ENCODE measurements at regions not wholly inside any gene's neighbourhood (a gene's known extent, or its start where the extent isn't known, plus 50 kb on each side); places are given as distances from the start of the nearest gene placed in this dataset.
A peak's percentile ranks its signal among the peaks of the same experiment; 100 is the strongest.

GRCh38 chr16:61277849-61278248 is 758.4 kb downstream of the CDH8 start:
- SMC1A ChIA-PET (ENCODE audit: uncharacterized antibody, unreplicated experiment), result no interaction called here
- H3K4me3 ChIP-seq, result no peak overlapping the region
- FAIRE-seq, result peak; percentile 81
- RAD21 ChIA-PET (ENCODE audit: unreplicated experiment), result no interaction called here
- in situ Hi-C loops (cut with MboI) (no loop called here), intact Hi-C loops (cut with micrococcal nuclease; ENCODE audit: unreplicated experiment) (no loop called here)
- no peak for ATAC-seq
- no peaks in the 10 kb centered on the region for H3K79me2 ChIP-seq (ENCODE audit: control insufficient read depth, insufficient read depth, low read length)
- H3K36me3 ChIP-seq (ENCODE audit: control insufficient read depth in 2 of 2, insufficient read depth in 2 of 2, low read length in 1 of 2), result no peaks in the 10 kb centered on the region
- H3K4me1 ChIP-seq (ENCODE audit: control insufficient read depth, insufficient read depth, low read length), result no peaks in the 10 kb centered on the region
- CTCF ChIA-PET, result no interaction called here
- no peak overlapping the region for H3K27ac ChIP-seq (ENCODE audit: control insufficient read depth, insufficient read depth)
- no peak overlapping the region for H2AFZ ChIP-seq (ENCODE audit: control insufficient read depth, low read depth, low read length)
- BruUV-seq (replicated peaks), result no TSS peak
- no peaks in the 10 kb centered on the region for H4K20me1 ChIP-seq (ENCODE audit: control insufficient read depth, insufficient read depth)
- no peak overlapping the region for H3K4me2 ChIP-seq (ENCODE audit: control insufficient read depth, insufficient read depth)
- no peaks in the 10 kb centered on the region for H3K27me3 ChIP-seq (replicated peaks in 1 of 2; ENCODE audit: control insufficient read depth in 2 of 2, insufficient read depth in 2 of 2, low read length in 1 of 2)
- 45% methylated on average over 2 of the region's 2 CpGs for WGBS (ENCODE audit: insufficient coverage, insufficient replicate concordance, low lambda C conversion rate, missing lambda C conversion rate)
- no peak for DNase-seq (ENCODE audit: low read depth, low spot score)
- POLR2A ChIA-PET, result no interaction called here
- H3K9me3 ChIP-seq (replicated peaks; ENCODE audit: control insufficient read depth, insufficient read depth, low read length), result no peaks in the 10 kb centered on the region
- no peak overlapping the region for H3K9ac ChIP-seq (ENCODE audit: control insufficient read depth, insufficient read depth, low read length)
- TF ChIP-seq NFXL1 (IDR thresholded peaks at IDR 0.05; ENCODE audit: borderline replicate concordance), result no peak
- TF ChIP-seq, protein P1, sequence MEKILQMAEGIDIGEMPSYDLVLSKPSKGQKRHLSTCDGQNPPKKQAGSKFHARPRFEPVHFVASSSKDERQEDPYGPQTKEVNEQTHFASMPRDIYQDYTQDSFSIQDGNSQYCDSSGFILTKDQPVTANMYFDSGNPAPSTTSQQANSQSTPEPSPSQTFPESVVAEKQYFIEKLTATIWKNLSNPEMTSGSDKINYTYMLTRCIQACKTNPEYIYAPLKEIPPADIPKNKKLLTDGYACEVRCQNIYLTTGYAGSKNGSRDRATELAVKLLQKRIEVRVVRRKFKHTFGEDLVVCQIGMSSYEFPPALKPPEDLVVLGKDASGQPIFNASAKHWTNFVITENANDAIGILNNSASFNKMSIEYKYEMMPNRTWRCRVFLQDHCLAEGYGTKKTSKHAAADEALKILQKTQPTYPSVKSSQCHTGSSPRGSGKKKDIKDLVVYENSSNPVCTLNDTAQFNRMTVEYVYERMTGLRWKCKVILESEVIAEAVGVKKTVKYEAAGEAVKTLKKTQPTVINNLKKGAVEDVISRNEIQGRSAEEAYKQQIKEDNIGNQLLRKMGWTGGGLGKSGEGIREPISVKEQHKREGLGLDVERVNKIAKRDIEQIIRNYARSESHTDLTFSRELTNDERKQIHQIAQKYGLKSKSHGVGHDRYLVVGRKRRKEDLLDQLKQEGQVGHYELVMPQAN (conservative IDR thresholded peaks at IDR 0.05), result no peak

DNA sequence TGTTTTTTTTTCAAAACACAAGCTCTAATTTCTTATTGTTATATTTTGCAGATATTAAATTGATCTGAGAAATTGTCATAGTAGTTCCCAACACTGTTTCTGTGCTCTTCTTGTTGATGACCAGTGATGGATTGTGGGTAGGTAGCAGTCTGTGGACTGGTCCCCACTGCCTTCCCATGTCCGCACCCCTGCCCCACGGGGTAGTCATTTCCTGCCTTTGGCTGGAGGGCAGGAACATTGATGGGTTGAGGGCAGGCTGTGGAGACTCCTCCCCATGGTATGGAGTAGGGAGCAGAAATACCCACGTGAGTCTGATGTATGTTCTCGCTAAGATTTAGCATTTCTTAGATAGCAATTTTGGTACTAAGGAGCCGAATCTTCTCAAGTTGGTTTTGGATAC is 762.0 kb downstream of the CDH8 start:
- H3K27me3 ChIP-seq (replicated peaks in 1 of 2; ENCODE audit: control insufficient read depth in 2 of 2, insufficient read depth in 2 of 2, low read length in 1 of 2), result no peaks in the 10 kb centered on the region
- no peaks in the 10 kb centered on the region for H3K9me3 ChIP-seq (replicated peaks; ENCODE audit: control insufficient read depth, insufficient read depth, low read length)
- H3K36me3 ChIP-seq (ENCODE audit: control insufficient read depth in 2 of 2, insufficient read depth in 2 of 2, low read length in 1 of 2), result no peaks in the 10 kb centered on the region
- no peaks in the 10 kb centered on the region for H3K79me2 ChIP-seq (ENCODE audit: control insufficient read depth, insufficient read depth, low read length)
- no peak overlapping the region for H3K27ac ChIP-seq (ENCODE audit: control insufficient read depth, insufficient read depth)
- no peaks in the 10 kb centered on the region for H4K20me1 ChIP-seq (ENCODE audit: control insufficient read depth, insufficient read depth)
- ATAC-seq (no peak), DNase-seq (ENCODE audit: low read depth, low spot score) (no peak), FAIRE-seq (no peak)
- 34% methylated on average over 5 of the region's 5 CpGs for WGBS (ENCODE audit: insufficient coverage, insufficient replicate concordance, low lambda C conversion rate, missing lambda C conversion rate)
- H3K4me1 ChIP-seq (ENCODE audit: control insufficient read depth, insufficient read depth, low read length), result no peaks in the 10 kb centered on the region
- SMC1A ChIA-PET (ENCODE audit: uncharacterized antibody, unreplicated experiment), result no interaction called here
- RAD21 ChIA-PET (ENCODE audit: unreplicated experiment), result no interaction called here
- no TSS peak for BruUV-seq (replicated peaks)
- H2AFZ ChIP-seq (ENCODE audit: control insufficient read depth, low read depth, low read length), result no peak overlapping the region
- in situ Hi-C loops (cut with MboI), result no loop called here
- POLR2A ChIA-PET, result interaction anchor here (1.0 kb wide), 1 partner anchor 9 kb away, joined by 3 read pairs; no protein-coding TSS in a partner anchor
- no peak overlapping the region for H3K4me3 ChIP-seq
- intact Hi-C loops (cut with micrococcal nuclease; ENCODE audit: unreplicated experiment), result no loop called here
- no peak overlapping the region for H3K9ac ChIP-seq (ENCODE audit: control insufficient read depth, insufficient read depth, low read length)
- CTCF ChIA-PET, result no interaction called here
- H3K4me2 ChIP-seq (ENCODE audit: control insufficient read depth, insufficient read depth), result no peak overlapping the region
- TF ChIP-seq SMARCA5 (IDR thresholded peaks at IDR 0.05) (no peak), NFYA (IDR thresholded peaks at IDR 0.05; ENCODE audit: borderline replicate concordance, low read depth, low read length) (no peak), EED (IDR thresholded peaks at IDR 0.05; ENCODE audit: low read depth) (no peak), CHD2 (IDR thresholded peaks at IDR 0.05; ENCODE audit: borderline replicate concordance, low read depth, low read length) (no peak), ZNF207 (IDR thresholded peaks at IDR 0.05; ENCODE audit: borderline replicate concordance) (no peak), ATF7 (IDR thresholded peaks at IDR 0.05; ENCODE audit: low read depth) (no peak), SMAD5 (IDR thresholded peaks at IDR 0.05; ENCODE audit: low read depth) (no peak), NR2C2 (IDR thresholded peaks at IDR 0.05; ENCODE audit: borderline replicate concordance, control insufficient read depth, insufficient read length, low read depth) (no peak), ZSCAN29 (IDR thresholded peaks at IDR 0.05) (no peak), REST (IDR thresholded peaks at IDR 0.05; ENCODE audit: low read depth, low read length) (no peak), SREBF2 (IDR thresholded peaks at IDR 0.05; ENCODE audit: low read length) (no peak)
